ENCODE measurements at regions not wholly inside any gene's neighbourhood (a gene's known extent, or its start where the extent isn't known, plus 50 kb on each side); places are given as distances from the start of the nearest gene placed in this dataset.

- Histone ChIP-seq H3K27me3 (ENCODE audit: control insufficient read depth in 4 of 4, insufficient read depth in 4 of 4, low read length in 3 of 4) (no peaks in the 10 kb centered on the region), H3K9ac (ENCODE audit: low read depth in 1 of 2, low read length in 2 of 2) (no peak overlapping the region), H3K9me3 (ENCODE audit: control insufficient read depth in 4 of 4, low read length in 3 of 4) (no peaks in the 10 kb centered on the region), H3K36me3 (ENCODE audit: control insufficient read depth in 4 of 4, insufficient read depth in 3 of 4, low read depth in 1 of 4, low read length in 3 of 4) (no peaks in the 10 kb centered on the region), H3K4me1 (ENCODE audit: control insufficient read depth in 4 of 4, insufficient read depth in 4 of 4, low read length in 3 of 4) (no peaks in the 10 kb centered on the region), H3K4me3 (ENCODE audit: low read depth in 1 of 3, low read length in 3 of 3) (no peak overlapping the region), H3K27ac (ENCODE audit: low read depth in 1 of 2, low read length in 2 of 2) (no peak overlapping the region)
- no peak for DNase-seq (ENCODE audit: low spot score)
- TF ChIP-seq FOXA2 (IDR thresholded peaks at IDR 0.05) (no peak), TAF1 (conservative IDR thresholded peaks at IDR 0.05) (no peak), JUND (IDR thresholded peaks at IDR 0.05) (no peak), YY1 (IDR thresholded peaks at IDR 0.05) (no peak), RXRA (IDR thresholded peaks at IDR 0.05) (no peak), RAD21 (IDR thresholded peaks at IDR 0.05) (no peak)
- TF ChIP-seq, protein P1, sequence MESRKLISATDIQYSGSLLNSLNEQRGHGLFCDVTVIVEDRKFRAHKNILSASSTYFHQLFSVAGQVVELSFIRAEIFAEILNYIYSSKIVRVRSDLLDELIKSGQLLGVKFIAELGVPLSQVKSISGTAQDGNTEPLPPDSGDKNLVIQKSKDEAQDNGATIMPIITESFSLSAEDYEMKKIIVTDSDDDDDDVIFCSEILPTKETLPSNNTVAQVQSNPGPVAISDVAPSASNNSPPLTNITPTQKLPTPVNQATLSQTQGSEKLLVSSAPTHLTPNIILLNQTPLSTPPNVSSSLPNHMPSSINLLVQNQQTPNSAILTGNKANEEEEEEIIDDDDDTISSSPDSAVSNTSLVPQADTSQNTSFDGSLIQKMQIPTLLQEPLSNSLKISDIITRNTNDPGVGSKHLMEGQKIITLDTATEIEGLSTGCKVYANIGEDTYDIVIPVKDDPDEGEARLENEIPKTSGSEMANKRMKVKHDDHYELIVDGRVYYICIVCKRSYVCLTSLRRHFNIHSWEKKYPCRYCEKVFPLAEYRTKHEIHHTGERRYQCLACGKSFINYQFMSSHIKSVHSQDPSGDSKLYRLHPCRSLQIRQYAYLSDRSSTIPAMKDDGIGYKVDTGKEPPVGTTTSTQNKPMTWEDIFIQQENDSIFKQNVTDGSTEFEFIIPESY (IDR thresholded peaks at IDR 0.05) = no peak
- TF ChIP-seq, protein P2, sequence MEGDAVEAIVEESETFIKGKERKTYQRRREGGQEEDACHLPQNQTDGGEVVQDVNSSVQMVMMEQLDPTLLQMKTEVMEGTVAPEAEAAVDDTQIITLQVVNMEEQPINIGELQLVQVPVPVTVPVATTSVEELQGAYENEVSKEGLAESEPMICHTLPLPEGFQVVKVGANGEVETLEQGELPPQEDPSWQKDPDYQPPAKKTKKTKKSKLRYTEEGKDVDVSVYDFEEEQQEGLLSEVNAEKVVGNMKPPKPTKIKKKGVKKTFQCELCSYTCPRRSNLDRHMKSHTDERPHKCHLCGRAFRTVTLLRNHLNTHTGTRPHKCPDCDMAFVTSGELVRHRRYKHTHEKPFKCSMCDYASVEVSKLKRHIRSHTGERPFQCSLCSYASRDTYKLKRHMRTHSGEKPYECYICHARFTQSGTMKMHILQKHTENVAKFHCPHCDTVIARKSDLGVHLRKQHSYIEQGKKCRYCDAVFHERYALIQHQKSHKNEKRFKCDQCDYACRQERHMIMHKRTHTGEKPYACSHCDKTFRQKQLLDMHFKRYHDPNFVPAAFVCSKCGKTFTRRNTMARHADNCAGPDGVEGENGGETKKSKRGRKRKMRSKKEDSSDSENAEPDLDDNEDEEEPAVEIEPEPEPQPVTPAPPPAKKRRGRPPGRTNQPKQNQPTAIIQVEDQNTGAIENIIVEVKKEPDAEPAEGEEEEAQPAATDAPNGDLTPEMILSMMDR (IDR thresholded peaks at IDR 0.05; ENCODE audit: low read depth, low read length, missing input control) = no peak
- 82% methylated on average over 1 of the region's 1 CpG for WGBS
Measured at GRCh38 chr6:138716013-138716412, 57.6 kb upstream of the CCDC28A start.

DNA sequence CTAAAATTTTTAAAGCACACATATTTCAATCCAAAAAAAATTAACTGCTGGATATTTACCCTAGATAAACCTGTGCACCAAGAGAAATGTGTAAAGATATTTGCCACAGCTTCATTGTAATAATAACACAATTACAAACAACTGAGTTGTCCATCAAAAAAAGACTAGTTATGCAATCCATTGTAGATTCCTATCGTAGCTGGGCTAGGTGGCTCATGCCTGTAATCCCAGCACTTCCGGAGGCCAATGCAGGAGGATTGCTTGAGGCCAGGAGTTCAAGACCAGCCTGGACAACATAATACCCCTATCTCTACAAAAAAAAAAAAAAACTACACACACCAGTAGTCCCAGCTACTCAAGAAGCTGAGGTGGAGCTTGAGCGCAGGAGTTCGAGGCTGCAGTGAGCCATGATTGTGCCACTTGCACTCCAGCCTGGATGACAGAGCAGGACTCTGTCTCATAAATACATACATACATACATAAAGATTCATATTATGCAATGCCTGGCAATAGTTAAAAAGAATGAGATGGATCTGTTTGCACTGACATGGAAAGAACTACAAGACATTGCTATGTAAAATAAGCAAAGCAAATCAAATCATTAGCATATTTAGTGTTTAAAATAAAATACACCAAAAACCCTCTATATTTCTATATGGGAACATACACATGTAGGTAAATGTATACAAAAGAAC lies 56.5 kb upstream of the CCDC28A start:
- H3K27ac ChIP-seq (ENCODE audit: low read depth in 1 of 2, low read length in 2 of 2) = no peak overlapping the region
- no peaks in the 10 kb centered on the region for H3K4me1 ChIP-seq (ENCODE audit: control insufficient read depth in 4 of 4, insufficient read depth in 4 of 4, low read length in 3 of 4)
- no peak for DNase-seq (ENCODE audit: low spot score)
- no peaks in the 10 kb centered on the region for H3K27me3 ChIP-seq (ENCODE audit: control insufficient read depth in 4 of 4, insufficient read depth in 4 of 4, low read length in 3 of 4)
- 94% methylated on average over 4 of the region's 4 CpGs for WGBS
- TF ChIP-seq, protein P1 (IDR thresholded peaks at IDR 0.05) = no peak
- TF ChIP-seq, protein P3, sequence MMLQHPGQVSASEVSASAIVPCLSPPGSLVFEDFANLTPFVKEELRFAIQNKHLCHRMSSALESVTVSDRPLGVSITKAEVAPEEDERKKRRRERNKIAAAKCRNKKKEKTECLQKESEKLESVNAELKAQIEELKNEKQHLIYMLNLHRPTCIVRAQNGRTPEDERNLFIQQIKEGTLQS (IDR thresholded peaks at IDR 0.05) = no peak
- TF ChIP-seq FOXA2 (IDR thresholded peaks at IDR 0.05) (no peak), JUND (IDR thresholded peaks at IDR 0.05) (no peak), TAF1 (conservative IDR thresholded peaks at IDR 0.05) (no peak), EGR1 (IDR thresholded peaks at IDR 0.05; ENCODE audit: low read depth in 2 of 2) (no peak), REST (IDR thresholded peaks at IDR 0.05) (no peak), RXRA (IDR thresholded peaks at IDR 0.05) (no peak)
- TF ChIP-seq, protein P4, sequence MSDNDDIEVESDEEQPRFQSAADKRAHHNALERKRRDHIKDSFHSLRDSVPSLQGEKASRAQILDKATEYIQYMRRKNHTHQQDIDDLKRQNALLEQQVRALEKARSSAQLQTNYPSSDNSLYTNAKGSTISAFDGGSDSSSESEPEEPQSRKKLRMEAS (IDR thresholded peaks at IDR 0.05) = no peak
- H3K9ac ChIP-seq (ENCODE audit: low read depth in 1 of 2, low read length in 2 of 2) = no peak overlapping the region
- no peaks in the 10 kb centered on the region for H3K9me3 ChIP-seq (ENCODE audit: control insufficient read depth in 4 of 4, low read length in 3 of 4)
- H3K36me3 ChIP-seq (ENCODE audit: control insufficient read depth in 4 of 4, insufficient read depth in 3 of 4, low read depth in 1 of 4, low read length in 3 of 4) = no peaks in the 10 kb centered on the region
- no peak overlapping the region for H3K4me3 ChIP-seq (ENCODE audit: low read depth in 1 of 3, low read length in 3 of 3)
